Upper lobe of right lung (tissue), 1 donor: ENCODE measurements at regions not wholly inside any gene's neighbourhood (a gene's known extent, or its start where the extent isn't known, plus 50 kb on each side); places are given as distances from the start of the nearest gene placed in this dataset.

ENCODE experiments used
- ATAC-seq: fragments of 200-7000 bp; cut with Tn5 transposase; one replicate; pipeline ENCODE4 v1.9.1; 2020; ENCODE audit warnings: mild to moderate bottlenecking, moderate library complexity
- DNase-seq: peaks from one replicate; pipeline ENCODE4 v3.0.0-alpha.2; 2020
- H3K27ac ChIP-seq: fragments of 200-600 bp; one replicate; pipeline ENCODE4 v1.8.0; 2022
- H3K27me3 ChIP-seq: fragments of 200-600 bp; one replicate; pipeline ENCODE4 v1.8.0; 2022; ENCODE audit warnings: mild to moderate bottlenecking
- H3K36me3 ChIP-seq: fragments of 200-600 bp; one replicate; pipeline ENCODE4 v1.8.0; 2022
- H3K4me1 ChIP-seq: fragments of 200-600 bp; one replicate; pipeline ENCODE4 v1.8.0; 2022
- H3K4me3 ChIP-seq: fragments of 200-600 bp; one replicate; pipeline ENCODE4 v1.8.0; 2022; ENCODE audit warnings: mild to moderate bottlenecking
- H3K9me3 ChIP-seq: fragments of 200-600 bp; one replicate; pipeline ENCODE4 v1.8.0; 2022
- intact Hi-C: fragments of 100-400 bp; cut with DNase I; formaldehyde crosslinking; loops from one replicate; pipeline ENCODE4 v1.11.0; 2022
- TF ChIP-seq, protein P1 (sequence below): fragments of 200-600 bp; IDR thresholded peaks from one replicate; pipeline ENCODE4 v1.8.0; 2022; ENCODE audit warnings: antibody characterized with exemption
- donor health status: DM: no; HTN: yes; CAD: no; lungs with severe emphysema.

DNA sequence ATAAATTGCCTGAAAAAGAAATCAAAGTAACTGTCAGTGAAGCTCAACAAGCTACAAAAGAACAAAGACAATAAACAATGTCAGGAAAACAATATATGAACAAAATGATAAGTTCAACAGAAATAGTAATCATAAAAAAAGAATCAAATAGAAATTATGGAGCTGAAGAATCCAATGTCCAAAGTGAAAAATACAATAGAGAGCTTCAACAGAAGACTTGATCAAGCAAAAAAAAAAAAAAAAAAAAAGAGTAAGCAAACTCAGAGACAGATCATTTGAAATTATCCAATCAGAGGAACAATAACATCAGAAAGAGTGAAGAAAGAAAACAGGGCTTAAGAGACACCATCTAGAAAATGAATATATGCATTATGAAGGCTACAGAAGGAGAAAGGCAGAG is 251.4 kb upstream of the SAMSN1 start:
- ATAC-seq, result no peak
- DNase-seq, result no peak
- Histone ChIP-seq H3K4me1 (no peaks in the 10 kb centered on the region), H3K4me3 (no peak overlapping the region), H3K36me3 (no peaks in the 10 kb centered on the region), H3K27ac (no peak overlapping the region), H3K9me3 (peaks cover 17% of the 10 kb centered on the region), H3K27me3 (no peaks in the 10 kb centered on the region)
- intact Hi-C loops, result no loop called here
- TF ChIP-seq, protein P1, sequence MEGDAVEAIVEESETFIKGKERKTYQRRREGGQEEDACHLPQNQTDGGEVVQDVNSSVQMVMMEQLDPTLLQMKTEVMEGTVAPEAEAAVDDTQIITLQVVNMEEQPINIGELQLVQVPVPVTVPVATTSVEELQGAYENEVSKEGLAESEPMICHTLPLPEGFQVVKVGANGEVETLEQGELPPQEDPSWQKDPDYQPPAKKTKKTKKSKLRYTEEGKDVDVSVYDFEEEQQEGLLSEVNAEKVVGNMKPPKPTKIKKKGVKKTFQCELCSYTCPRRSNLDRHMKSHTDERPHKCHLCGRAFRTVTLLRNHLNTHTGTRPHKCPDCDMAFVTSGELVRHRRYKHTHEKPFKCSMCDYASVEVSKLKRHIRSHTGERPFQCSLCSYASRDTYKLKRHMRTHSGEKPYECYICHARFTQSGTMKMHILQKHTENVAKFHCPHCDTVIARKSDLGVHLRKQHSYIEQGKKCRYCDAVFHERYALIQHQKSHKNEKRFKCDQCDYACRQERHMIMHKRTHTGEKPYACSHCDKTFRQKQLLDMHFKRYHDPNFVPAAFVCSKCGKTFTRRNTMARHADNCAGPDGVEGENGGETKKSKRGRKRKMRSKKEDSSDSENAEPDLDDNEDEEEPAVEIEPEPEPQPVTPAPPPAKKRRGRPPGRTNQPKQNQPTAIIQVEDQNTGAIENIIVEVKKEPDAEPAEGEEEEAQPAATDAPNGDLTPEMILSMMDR, result no peak

DNA sequence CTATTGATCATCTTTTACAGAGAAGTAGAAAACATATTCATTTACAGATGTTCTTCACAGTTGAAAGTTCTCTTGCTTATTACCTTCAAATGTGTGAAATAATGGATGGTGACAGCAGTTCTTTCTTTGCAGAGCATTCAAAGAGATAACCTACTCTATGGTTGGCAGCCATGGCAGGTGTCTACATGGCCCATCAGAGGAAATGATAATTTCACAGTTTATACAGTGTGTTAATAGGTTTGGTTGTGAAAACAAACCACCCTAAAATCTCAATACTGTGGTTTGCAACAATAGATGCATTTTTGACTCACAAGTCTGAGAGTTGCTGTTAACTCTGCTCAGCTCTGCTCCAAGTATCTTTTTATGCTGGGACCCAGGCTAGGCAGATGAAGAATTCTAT is 241.2 kb upstream of the SAMSN1 start:
- Histone ChIP-seq H3K36me3 (no peaks in the 10 kb centered on the region), H3K4me3 (no peak overlapping the region), H3K4me1 (no peaks in the 10 kb centered on the region), H3K27ac (no peak overlapping the region), H3K27me3 (no peaks in the 10 kb centered on the region), H3K9me3 (no peaks in the 10 kb centered on the region)
- intact Hi-C loops, result no loop called here
- TF ChIP-seq, protein P1, result no peak
- no peak for ATAC-seq
- no peak for DNase-seq

DNA sequence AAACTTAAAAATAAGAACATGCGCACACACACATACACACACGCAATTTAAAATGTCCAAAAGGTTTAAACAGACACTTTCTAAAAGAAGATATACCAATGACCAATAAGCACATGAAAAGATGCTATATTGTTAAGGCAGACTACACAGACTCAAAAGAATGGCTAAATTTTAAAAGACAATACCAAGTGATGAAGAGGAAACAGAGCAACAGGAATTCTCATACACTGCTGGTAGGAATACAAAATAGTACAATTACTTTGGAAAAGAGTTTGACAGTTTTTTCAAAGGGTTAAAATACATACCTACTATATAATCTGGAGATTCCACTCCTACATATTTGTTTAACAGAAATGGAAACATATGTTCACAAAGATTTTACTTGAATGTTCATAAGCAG is 239.6 kb upstream of the SAMSN1 start:
- Histone ChIP-seq H3K9me3 (no peaks in the 10 kb centered on the region), H3K4me3 (no peak overlapping the region), H3K27me3 (no peaks in the 10 kb centered on the region), H3K4me1 (no peaks in the 10 kb centered on the region), H3K36me3 (no peaks in the 10 kb centered on the region), H3K27ac (no peak overlapping the region)
- no peak for DNase-seq
- TF ChIP-seq, protein P1, result no peak
- ATAC-seq, result no peak
- intact Hi-C loops, result no loop called here

DNA sequence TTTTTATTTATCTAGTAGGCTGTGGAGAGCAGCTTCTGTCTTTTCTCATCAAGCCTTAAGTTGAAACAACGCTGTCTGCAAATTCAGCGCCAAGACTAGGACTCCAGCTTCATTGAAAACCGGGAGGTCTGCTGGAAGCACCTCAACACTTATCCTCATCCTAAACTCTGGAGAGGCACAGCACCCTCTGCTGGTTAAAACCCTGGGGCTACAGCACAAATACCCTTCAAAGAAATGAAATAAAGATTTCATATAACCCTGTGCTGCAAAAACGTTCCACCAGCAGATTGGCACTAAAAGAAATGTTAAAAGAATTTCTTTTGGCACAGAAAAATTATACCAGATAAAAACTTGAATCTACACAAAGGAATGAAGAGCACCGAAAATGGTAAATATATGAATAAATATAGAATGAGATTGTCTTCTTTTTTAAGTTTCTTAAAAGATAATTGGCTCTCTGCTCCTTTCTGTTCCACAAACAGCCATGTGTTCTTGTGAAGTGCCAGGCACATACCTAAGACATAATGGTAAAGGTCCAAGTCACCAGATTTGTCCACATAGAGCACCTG is 227.7 kb upstream of the SAMSN1 start:
- Histone ChIP-seq H3K27ac (no peak overlapping the region), H3K4me1 (no peaks in the 10 kb centered on the region), H3K4me3 (no peak overlapping the region), H3K36me3 (no peaks in the 10 kb centered on the region), H3K27me3 (no peaks in the 10 kb centered on the region), H3K9me3 (no peaks in the 10 kb centered on the region)
- peak; percentile 89 for ATAC-seq
- TF ChIP-seq, protein P1, result peak; percentile 65
- intact Hi-C loops, result no loop called here
- no peak for DNase-seq

DNA sequence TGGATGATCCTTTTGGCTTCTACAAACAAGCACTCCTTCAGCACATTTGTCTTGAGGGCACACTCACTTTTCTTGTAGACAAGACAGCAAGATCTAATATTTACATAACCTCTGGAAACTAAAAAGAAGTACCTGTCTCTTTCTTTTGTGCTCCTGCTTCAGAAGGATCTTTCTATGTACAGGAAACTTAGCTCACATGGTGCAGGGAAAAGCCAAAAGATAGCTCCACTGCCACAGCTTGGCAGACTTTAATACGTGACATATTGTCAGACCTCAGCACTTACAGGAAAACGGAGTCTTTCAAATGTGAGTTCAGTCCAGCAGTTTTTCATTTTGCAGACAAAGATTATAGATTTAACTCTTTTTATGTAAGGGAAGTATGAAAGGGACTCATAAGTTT is 225.5 kb upstream of the SAMSN1 start:
- Histone ChIP-seq H3K27me3 (no peaks in the 10 kb centered on the region), H3K4me1 (no peaks in the 10 kb centered on the region), H3K27ac (no peak overlapping the region), H3K36me3 (no peaks in the 10 kb centered on the region), H3K4me3 (no peak overlapping the region), H3K9me3 (no peaks in the 10 kb centered on the region)
- TF ChIP-seq, protein P1, result no peak
- ATAC-seq, result no peak
- DNase-seq, result no peak
- intact Hi-C loops, result no loop called here

DNA sequence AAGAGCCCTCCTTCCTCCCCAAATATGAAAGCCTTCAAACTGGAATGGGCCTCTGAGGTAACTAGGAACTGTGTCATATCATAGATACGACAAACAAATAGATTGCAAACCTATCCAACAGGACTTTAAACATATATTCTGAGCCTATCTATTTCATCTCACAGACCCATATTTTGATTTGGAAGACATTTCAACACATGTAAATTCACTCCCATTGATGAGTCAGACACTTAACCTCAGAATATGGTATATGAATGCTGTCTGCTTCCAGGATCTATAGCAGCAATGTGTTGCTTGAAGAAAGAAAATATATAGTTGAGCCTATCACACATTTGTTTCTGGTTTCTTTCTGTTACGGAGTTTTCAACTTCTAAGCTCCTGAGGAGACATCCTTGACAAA is 221.9 kb upstream of the SAMSN1 start:
- TF ChIP-seq, protein P1, result no peak
- no peaks in the 10 kb centered on the region for H3K27me3 ChIP-seq
- intact Hi-C loops, result no loop called here

More for the DNA sequence above, 221.9 kb upstream of the SAMSN1 start:
- no peaks in the 10 kb centered on the region for H3K9me3 ChIP-seq
- H3K4me1 ChIP-seq, result no peaks in the 10 kb centered on the region
- ATAC-seq, result no peak
- no peaks in the 10 kb centered on the region for H3K36me3 ChIP-seq
- DNase-seq, result no peak
- no peak overlapping the region for H3K27ac ChIP-seq
- no peak overlapping the region for H3K4me3 ChIP-seq
